NT2/D1 (cell line): ENCODE measurements at regions not wholly inside any gene's neighbourhood (a gene's known extent, or its start where the extent isn't known, plus 50 kb on each side); places are given as distances from the start of the nearest gene placed in this dataset.

Source experiments
- SUZ12 ChIP-seq: IDR thresholded peaks from 2 replicates; pipeline ENCODE4 v1.6.1; 2011; ENCODE audit not compliant: insufficient read length, insufficient read depth; ENCODE audit errors: extremely low read depth
- YY1 ChIP-seq: IDR thresholded peaks from 2 replicates; pipeline ENCODE4 v1.6.1; 2011; ENCODE audit not compliant: insufficient read length, insufficient read depth
- ZNF274 ChIP-seq: IDR thresholded peaks from 2 replicates; pipeline ENCODE4 v1.6.1; 2011; ENCODE audit warnings: mild to moderate bottlenecking, low read depth, low read length

DNA sequence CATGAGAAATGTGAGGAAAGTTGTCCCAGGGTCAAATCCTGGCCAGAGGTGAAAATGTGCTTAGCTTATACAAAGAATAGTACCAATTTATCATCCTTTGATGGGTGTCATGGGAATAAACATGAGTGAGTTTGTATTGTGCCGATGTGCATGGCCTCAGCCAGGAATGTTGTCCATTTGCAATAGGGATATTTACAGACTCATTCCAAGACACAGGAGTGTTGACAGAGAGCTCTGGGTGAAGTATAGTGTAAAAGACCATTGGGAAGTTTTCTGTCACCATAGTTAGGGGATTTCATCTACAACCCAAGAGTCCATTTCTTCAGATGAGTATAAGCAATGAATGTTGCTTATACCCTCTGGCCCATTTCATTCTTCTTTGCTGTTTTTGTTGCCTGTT lies 160.1 kb downstream of the DMAC1 start:
- no peak for TF ChIP-seq YY1
- no peak for TF ChIP-seq ZNF274
- no peak for TF ChIP-seq SUZ12
